CD4-positive, alpha-beta memory T cell (primary cell): ENCODE measurements at regions not wholly inside any gene's neighbourhood (a gene's known extent, or its start where the extent isn't known, plus 50 kb on each side); places are given as distances from the start of the nearest gene placed in this dataset.

Source experiments
- CTCF ChIA-PET: fragments of 350-600 bp; sonication (Branson Sonifier 250); formaldehyde crosslinking; loops from one replicate; lab custom pipeline; 2021; ENCODE audit warnings: inconsistent platforms; ENCODE audit not compliant: partially characterized antibody; lab: Charles Lee
- POLR2A ChIA-PET: fragments of 350-600 bp; sonication (Branson Sonifier 250); formaldehyde crosslinking; loops from one replicate; lab custom pipeline; 2021; ENCODE audit not compliant: partially characterized antibody; lab: Charles Lee
- DNase-seq, 5 donors: peaks; one replicate each; pipeline versions ENCODE4 v3.0.0 to v3.0.0-alpha.2; 2020 to 2022; ENCODE audit warnings: mixed read lengths in 1 of 5
- H3K27ac ChIP-seq: one replicate; pipeline ENCODE4 v1.7.0; 2013; ENCODE audit warnings: low read depth, low read length
- H3K27me3 ChIP-seq: 2 replicates; pipeline ENCODE4 v1.7.0; 2013; ENCODE audit warnings: mild to moderate bottlenecking, low read length, moderate library complexity; ENCODE audit not compliant: insufficient read depth
- H3K36me3 ChIP-seq: 2 replicates; pipeline ENCODE4 v1.7.0; 2013; ENCODE audit warnings: mild to moderate bottlenecking, low read length, moderate library complexity; ENCODE audit not compliant: insufficient read depth
- H3K4me1 ChIP-seq: 2 replicates; pipeline ENCODE4 v1.7.0; 2013; ENCODE audit warnings: mild to moderate bottlenecking, low read length, moderate library complexity; ENCODE audit not compliant: insufficient read depth
- H3K4me3 ChIP-seq, 2 donors: one replicate each; pipeline ENCODE4 v1.7.0; 2013; ENCODE audit warnings: low read length in 2 of 2, mild to moderate bottlenecking in 1 of 2
- H3K9me3 ChIP-seq, 2 donors: one replicate each; pipeline ENCODE4 v1.7.0; 2013; ENCODE audit warnings: low read length in 2 of 2, control low read depth in 1 of 2; ENCODE audit not compliant: control insufficient read depth in 1 of 2
- H3K27ac Mint-ChIP-seq, 7 donors: one replicate each; pipeline ENCODE4 v1.8.0; 2020 to 2021; ENCODE audit warnings: mixed read lengths in 7 of 7, mild to moderate bottlenecking in 6 of 7, inconsistent platforms in 3 of 7, moderate library complexity in 3 of 7
- H3K27me3 Mint-ChIP-seq, 2 donors: one replicate each; pipeline ENCODE4 v1.8.0; 2020 to 2021; ENCODE audit warnings: mixed read lengths in 2 of 2
- H3K36me3 Mint-ChIP-seq, 2 donors: one replicate each; pipeline ENCODE4 v1.8.0; 2020 to 2021; ENCODE audit warnings: mixed read lengths in 2 of 2, inconsistent platforms in 1 of 2, mild to moderate bottlenecking in 1 of 2
- H3K4me1 Mint-ChIP-seq, 4 donors: one replicate each; pipeline ENCODE4 v1.8.0; 2020 to 2021; ENCODE audit warnings: mixed read lengths in 4 of 4, mild to moderate bottlenecking in 1 of 4
- H3K4me3 Mint-ChIP-seq, 8 donors: one replicate each; pipeline ENCODE4 v1.8.0; 2020 to 2021; ENCODE audit warnings: mixed read lengths in 8 of 8, mild to moderate bottlenecking in 7 of 8, moderate library complexity in 6 of 8, inconsistent platforms in 3 of 8
- H3K9me3 Mint-ChIP-seq, 8 donors: one replicate each; pipeline ENCODE4 v1.8.0; 2020 to 2021; ENCODE audit warnings: mixed read lengths in 8 of 8, mild to moderate bottlenecking in 5 of 8, inconsistent platforms in 3 of 8, moderate library complexity in 1 of 8
- intact Hi-C: fragments of 100-400 bp; cut with micrococcal nuclease; formaldehyde crosslinking; loops from one replicate; pipeline ENCODE4 v1.15.1; 2023

GRCh38 chr12:22396735-22397134, 62.2 kb upstream of the ST8SIA1 start:
- Mint-ChIP-seq H3K27me3 (no peaks in the 10 kb centered on the region), H3K9me3 (peaks cover 0 to 19% (median 4%) of the 10 kb centered on the region in 8 donors), H3K4me3 (peak overlapping the region; percentile 47 to 83 (median 78)), H3K36me3 (peaks cover 0 to 5% of the 10 kb centered on the region in 2 donors), H3K4me1 (peaks cover 34 to 47% (median 42%) of the 10 kb centered on the region in 4 donors), H3K27ac (peak overlapping the region; percentile 83 to 96 (median 91))
- intact Hi-C loops = loop anchor here (1.0 to 5.0 kb wide), 5 partner anchors 13 to 234 kb away; no protein-coding TSS in a partner anchor
- H3K27ac ChIP-seq = peak overlapping the region; percentile 61
- ChIA-PET POLR2A (interaction anchor here (1.1 to 8.1 kb wide), 6 partner anchors 10 to 739 kb away, joined by 3 to 133 read pairs (median 7); partner anchors contain the start of genes LDHB and ST8SIA1), CTCF (interaction anchor here (1.1 to 4.8 kb wide), 3 partner anchors 12 to 62 kb away, joined by 4 to 38 read pairs (median 25); partner anchors contain the start of gene ST8SIA1)
- peaks cover 60% of the 10 kb centered on the region for H3K4me1 ChIP-seq
- H3K27me3 ChIP-seq = no peaks in the 10 kb centered on the region
- peak overlapping the region; percentile 8 to 52 for H3K4me3 ChIP-seq
- DNase-seq = no peak
- no peaks in the 10 kb centered on the region for H3K9me3 ChIP-seq
- H3K36me3 ChIP-seq = no peaks in the 10 kb centered on the region

GRCh38 chr12:22396253-22396652, 61.7 kb upstream of the ST8SIA1 start:
- no peaks in the 10 kb centered on the region for H3K36me3 ChIP-seq
- no peaks in the 10 kb centered on the region for H3K27me3 ChIP-seq
- H3K9me3 ChIP-seq = no peaks in the 10 kb centered on the region
- no peaks in the 10 kb centered on the region for H3K27me3 Mint-ChIP-seq
- H3K9me3 Mint-ChIP-seq = peaks cover 0 to 14% (median 3%) of the 10 kb centered on the region in 8 donors
- peaks cover 60% of the 10 kb centered on the region for H3K4me1 ChIP-seq
- no peak overlapping the region for H3K4me3 ChIP-seq
- peaks cover 0 to 2% of the 10 kb centered on the region in 2 donors for H3K36me3 Mint-ChIP-seq
- intact Hi-C loops = loop anchor here (1.0 to 5.0 kb wide), 5 partner anchors 13 to 234 kb away; no protein-coding TSS in a partner anchor
- ChIA-PET CTCF (interaction anchor here (1.1 to 4.8 kb wide), 3 partner anchors 12 to 61 kb away, joined by 4 to 38 read pairs (median 25); partner anchors contain the start of gene ST8SIA1), POLR2A (interaction anchor here (1.1 to 8.1 kb wide), 7 partner anchors 8 to 739 kb away, joined by 3 to 133 read pairs (median 6); partner anchors contain the start of genes LDHB and ST8SIA1)
- H3K4me3 Mint-ChIP-seq = peak overlapping the region; percentile 36 to 83 (median 78)
- peak overlapping the region; percentile 83 to 96 (median 91) for H3K27ac Mint-ChIP-seq
- H3K27ac ChIP-seq = peak overlapping the region; percentile 61
- peak; percentile 59 to 83 (median 67) for DNase-seq
- peaks cover 34 to 47% (median 42%) of the 10 kb centered on the region in 4 donors for H3K4me1 Mint-ChIP-seq

- Mint-ChIP-seq H3K36me3 (no peaks in the 10 kb centered on the region), H3K4me3 (peak overlapping the region in 4 of 8 donors; percentile 3 to 62 (median 6)), H3K27me3 (no peaks in the 10 kb centered on the region), H3K27ac (peak overlapping the region; percentile 83 to 96 (median 91)), H3K9me3 (peaks cover 0 to 16% (median 4%) of the 10 kb centered on the region in 8 donors), H3K4me1 (peaks cover 34 to 47% (median 42%) of the 10 kb centered on the region in 4 donors)
- Histone ChIP-seq H3K27ac (peak overlapping the region; percentile 61), H3K4me3 (no peak overlapping the region), H3K4me1 (peaks cover 58% of the 10 kb centered on the region), H3K36me3 (no peaks in the 10 kb centered on the region), H3K27me3 (no peaks in the 10 kb centered on the region), H3K9me3 (no peaks in the 10 kb centered on the region)
- CTCF ChIA-PET = interaction anchor here (1.1 to 4.8 kb wide), 3 partner anchors 13 to 61 kb away, joined by 4 to 38 read pairs (median 25); partner anchors contain the start of gene ST8SIA1
- DNase-seq = no peak
- intact Hi-C loops = loop anchor here (1.0 to 5.0 kb wide), 5 partner anchors 14 to 233 kb away; no protein-coding TSS in a partner anchor
- POLR2A ChIA-PET = interaction anchor here (1.1 to 8.1 kb wide), 8 partner anchors 8 to 738 kb away, joined by 3 to 133 read pairs (median 5); partner anchors contain the start of genes LDHB and ST8SIA1
Observed at GRCh38 chr12:22395666-22396065, 61.2 kb upstream of the ST8SIA1 start.
